Ishikawa (cell line): ENCODE measurements at regions not wholly inside any gene's neighbourhood (a gene's known extent, or its start where the extent isn't known, plus 50 kb on each side); places are given as distances from the start of the nearest gene placed in this dataset.

Experiments used
- CEBPB ChIP-seq: IDR thresholded peaks from 2 replicates; pipeline ENCODE4 v1.6.1; 2012
- CREB1 ChIP-seq: IDR thresholded peaks from 2 replicates; pipeline ENCODE4 v1.6.1; 2012; ENCODE audit warnings: low read depth
- EGR1 ChIP-seq: IDR thresholded peaks from 2 replicates; pipeline ENCODE4 v1.6.1; 2012
- EP300 ChIP-seq: IDR thresholded peaks from 2 replicates; pipeline ENCODE4 v1.6.1; 2012; ENCODE audit warnings: borderline replicate concordance
- FOXM1 ChIP-seq: IDR thresholded peaks from 2 replicates; pipeline ENCODE4 v1.6.1; 2012; ENCODE audit warnings: low read depth, borderline replicate concordance
- MAX ChIP-seq: IDR thresholded peaks from 2 replicates; pipeline ENCODE4 v1.6.1; 2012
- NFIC ChIP-seq: IDR thresholded peaks from 2 replicates; pipeline ENCODE4 v1.6.1; 2012
- RAD21 ChIP-seq: IDR thresholded peaks from 2 replicates; pipeline ENCODE4 v1.6.1; 2012; ENCODE audit warnings: low read depth
- REST ChIP-seq: IDR thresholded peaks from 2 replicates; pipeline ENCODE4 v1.6.1; 2012; ENCODE audit warnings: low read depth, mild to moderate bottlenecking
- TAF1 ChIP-seq: IDR thresholded peaks from 2 replicates; pipeline ENCODE4 v1.6.1; 2012; ENCODE audit warnings: low read depth, mild to moderate bottlenecking
- TCF12 ChIP-seq: IDR thresholded peaks from 2 replicates; pipeline ENCODE4 v1.6.1; 2012; ENCODE audit warnings: low read depth
- TEAD4 ChIP-seq: IDR thresholded peaks from 2 replicates; pipeline ENCODE4 v1.6.1; 2012
- USF1 ChIP-seq: IDR thresholded peaks from 2 replicates; pipeline ENCODE4 v1.6.1; 2012
- YY1 ChIP-seq: IDR thresholded peaks from 2 replicates; pipeline ENCODE4 v1.6.1; 2012; ENCODE audit warnings: low read depth
- ZBTB7A ChIP-seq: IDR thresholded peaks from 2 replicates; pipeline ENCODE4 v1.6.1; 2012; ENCODE audit warnings: low read depth

- TF ChIP-seq ZBTB7A (no peak), REST (no peak), CREB1 (no peak)
Measured at GRCh38 chr2:10243926-10244270, 58.8 kb upstream of the HPCAL1 start.

DNA sequence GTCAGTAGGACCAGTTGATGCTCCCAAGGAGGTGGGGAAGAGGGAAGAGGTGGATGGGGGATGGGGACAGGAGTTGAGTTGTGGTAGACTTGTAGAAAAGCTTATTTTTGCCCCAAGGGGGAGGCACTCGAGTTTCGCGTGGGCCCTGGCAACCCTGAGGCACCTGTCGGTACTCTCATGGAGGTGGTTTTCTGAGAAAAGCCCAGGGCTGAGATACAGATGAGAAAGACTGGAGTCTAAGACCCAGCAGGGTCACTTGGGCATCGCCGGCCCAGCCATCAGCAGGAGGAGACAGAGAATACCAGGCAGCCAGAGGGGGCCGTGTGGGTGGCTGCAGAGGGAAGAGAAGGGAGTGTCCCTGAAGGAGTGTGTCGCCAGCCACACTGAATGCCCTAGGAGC is 57.7 kb upstream of the HPCAL1 start:
- TF ChIP-seq EP300: no peak
- TF ChIP-seq TEAD4: no peak
- no peak for TF ChIP-seq ZBTB7A
- no peak for TF ChIP-seq FOXM1

GRCh38 chr2:10245661-10246060 is 57.0 kb upstream of the HPCAL1 start:
- TF ChIP-seq YY1 (no peak), FOXM1 (no peak), USF1 (no peak), RAD21 (no peak), TCF12 (no peak), TEAD4 (no peak), EGR1 (no peak), CEBPB (no peak), MAX (no peak), REST (no peak), EP300 (no peak), NFIC (no peak), ZBTB7A (no peak), CREB1 (no peak)

DNA sequence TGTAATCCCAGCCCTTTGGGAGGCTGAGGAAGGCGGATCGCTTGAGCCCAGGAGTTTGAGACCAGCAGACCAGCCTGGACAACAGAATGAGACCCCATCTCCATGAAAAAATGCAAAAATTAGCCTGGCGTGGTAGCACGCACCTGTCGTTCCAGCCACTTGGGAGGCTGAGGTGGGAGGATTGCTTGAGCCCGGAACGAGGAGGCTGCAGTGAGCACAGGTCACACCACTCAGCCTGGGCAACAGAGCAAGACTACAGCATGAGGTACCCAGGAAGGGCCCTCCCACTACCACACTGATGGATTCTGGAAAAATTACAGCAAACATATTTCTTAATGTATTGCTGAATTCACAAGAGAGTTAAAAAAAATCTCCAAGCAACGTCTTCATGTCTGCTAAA is 56.3 kb upstream of the HPCAL1 start:
- TF ChIP-seq EGR1 (no peak), REST (no peak), YY1 (no peak), CEBPB (no peak), USF1 (no peak), TAF1 (no peak), MAX (no peak), RAD21 (no peak), TEAD4 (no peak), TCF12 (no peak), EP300 (no peak), ZBTB7A (no peak), FOXM1 (no peak), CREB1 (no peak)

DNA sequence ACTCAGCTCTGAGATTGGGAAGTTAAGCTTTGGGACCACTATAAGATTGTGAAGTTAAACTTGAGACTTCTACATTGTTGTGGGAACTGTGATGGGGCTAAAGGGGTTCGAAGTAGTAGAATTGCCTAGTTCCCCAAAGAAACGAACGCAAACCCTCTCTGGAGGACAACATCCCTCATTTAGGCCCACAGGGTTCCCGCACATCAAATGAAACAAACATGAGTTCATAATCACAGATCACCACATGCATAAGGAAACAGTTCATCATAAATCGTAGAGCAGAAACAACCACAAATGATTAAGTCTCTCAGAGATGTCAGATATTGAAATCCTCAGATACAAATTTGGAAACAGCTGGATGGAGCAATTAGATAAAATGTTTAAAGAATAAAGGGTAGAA is 55.9 kb upstream of the HPCAL1 start:
- no peak for TF ChIP-seq NFIC

DNA sequence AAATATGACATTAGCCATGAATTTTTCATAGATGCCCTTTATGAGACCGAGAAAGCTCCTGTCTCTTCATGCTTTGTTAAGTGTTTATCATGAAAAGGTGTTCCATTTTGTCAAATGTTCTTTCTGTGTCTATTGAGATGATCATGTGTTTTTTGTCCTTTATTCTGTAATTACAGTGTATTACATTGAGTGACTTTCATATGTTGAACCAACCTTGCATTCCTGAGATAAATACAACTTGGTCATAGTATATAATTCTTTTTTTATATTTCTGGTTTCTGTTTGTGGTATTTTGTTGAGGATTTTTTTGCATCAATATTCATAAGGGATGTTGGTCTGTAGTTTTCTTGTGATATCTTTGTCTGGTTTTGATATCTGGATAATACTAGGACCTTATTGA is 52.9 kb upstream of the HPCAL1 start:
- TF ChIP-seq TEAD4 (no peak), USF1 (no peak), REST (no peak), FOXM1 (no peak), EP300 (no peak), EGR1 (no peak)
